CD4-positive, alpha-beta T cell treated with Interleukin-2 at 100 ng/mL for 4 hours (primary cell): ENCODE measurements at regions not wholly inside any gene's neighbourhood (a gene's known extent, or its start where the extent isn't known, plus 50 kb on each side); places are given as distances from the start of the nearest gene placed in this dataset.
"Not testable (repeated sequence)": the region's sequence is repeated elsewhere in the genome, so short reads cannot be mapped to it uniquely, and the experiment has no call there.

Experiments used
- DNase-seq: peaks from one replicate; pipeline ENCODE4 v3.0.0-alpha.2; 2020; ENCODE audit warnings: low spot score

DNA sequence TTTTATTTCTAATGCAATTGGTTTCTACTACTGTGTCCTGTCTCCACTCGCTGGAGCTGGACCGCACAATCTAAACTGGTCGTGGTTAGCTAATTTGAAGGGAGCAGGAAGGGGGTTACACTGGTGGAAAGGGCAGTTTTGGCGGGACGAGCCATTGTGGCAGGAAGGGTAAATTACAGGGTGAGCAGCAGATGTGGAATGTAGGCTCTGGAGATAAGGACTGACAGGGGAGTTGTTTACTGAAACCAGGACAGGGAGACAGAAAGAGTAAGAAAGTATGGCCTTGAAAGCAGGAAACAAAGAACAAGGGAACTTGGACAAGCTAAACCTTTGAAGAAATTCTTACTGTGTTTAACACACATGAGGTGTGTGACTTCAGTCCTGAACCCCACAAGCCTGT lies 147.8 kb downstream of the ATXN7L3B start:
- DNase-seq, result no peak

GRCh38 chr12:74689071-74689655 lies 151.5 kb downstream of the ATXN7L3B start:
- peak; percentile 26 for DNase-seq

- DNase-seq, result no peak
Observed at GRCh38 chr12:74689929-74690328, 152.3 kb downstream of the ATXN7L3B start.

GRCh38 chr12:74719447-74719846 lies 181.8 kb downstream of the ATXN7L3B start:
- DNase-seq, result no peak

GRCh38 chr12:74722709-74723108 lies 185.1 kb downstream of the ATXN7L3B start:
- no peak for DNase-seq

- DNase-seq, result no peak
Observed at GRCh38 chr12:74725154-74725553, 187.5 kb downstream of the ATXN7L3B start.

- DNase-seq, result no peak
Observed at GRCh38 chr12:74728006-74728405, 190.4 kb downstream of the ATXN7L3B start.

- DNase-seq, result no peak
Observed at GRCh38 chr12:74732164-74732784, 194.6 kb downstream of the ATXN7L3B start.

DNA sequence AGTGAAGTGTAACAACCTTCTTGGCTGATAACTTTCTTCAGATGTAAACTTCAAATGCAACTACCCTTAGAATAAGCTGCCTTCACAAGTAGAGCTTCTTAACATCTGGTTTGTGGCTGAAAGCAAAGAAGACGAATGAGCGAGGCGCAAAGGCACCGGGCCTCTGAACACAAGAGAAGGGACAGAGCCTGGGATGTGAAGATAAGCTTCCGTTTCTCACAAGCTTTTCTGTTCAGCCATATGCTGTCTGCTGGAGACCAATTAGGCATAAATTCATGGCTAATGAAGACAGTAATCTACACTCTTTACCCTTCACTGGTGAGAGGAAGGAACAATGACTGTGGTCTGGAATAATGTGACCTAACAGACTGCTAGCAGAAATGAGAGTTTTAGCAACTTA lies 195.2 kb downstream of the ATXN7L3B start:
- DNase-seq, result no peak

- no peak for DNase-seq
Observed at GRCh38 chr12:74741112-74741511, 203.5 kb downstream of the ATXN7L3B start.

- DNase-seq, result no peak
Observed at GRCh38 chr12:74747305-74747704, 209.7 kb downstream of the ATXN7L3B start.

- DNase-seq, result no peak
Observed at GRCh38 chr12:74751441-74751840, 213.8 kb downstream of the ATXN7L3B start.

DNA sequence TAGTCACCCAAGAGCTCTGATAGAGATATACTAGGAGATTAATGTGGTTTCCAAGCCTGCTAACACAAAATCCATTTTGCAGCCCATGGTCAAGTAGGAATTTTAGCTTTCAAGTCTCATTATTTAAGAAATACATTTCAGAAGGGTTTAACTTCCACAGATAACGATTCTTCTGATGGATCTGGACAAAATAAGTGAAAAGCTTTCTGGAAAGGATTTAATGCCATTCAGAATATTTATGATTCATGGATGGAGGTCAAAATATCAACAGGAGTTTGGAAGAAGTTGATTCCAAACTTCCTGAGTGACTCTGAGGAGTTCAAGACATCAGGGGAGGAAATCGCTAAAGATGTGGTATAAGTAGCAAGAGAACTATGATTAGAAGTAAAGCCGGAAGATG lies 214.6 kb downstream of the ATXN7L3B start:
- DNase-seq, result no peak

GRCh38 chr12:74770552-74770951 lies 232.9 kb downstream of the ATXN7L3B start:
- no peak for DNase-seq

GRCh38 chr12:74775276-74775675 lies 237.6 kb downstream of the ATXN7L3B start:
- DNase-seq, result no peak

DNA sequence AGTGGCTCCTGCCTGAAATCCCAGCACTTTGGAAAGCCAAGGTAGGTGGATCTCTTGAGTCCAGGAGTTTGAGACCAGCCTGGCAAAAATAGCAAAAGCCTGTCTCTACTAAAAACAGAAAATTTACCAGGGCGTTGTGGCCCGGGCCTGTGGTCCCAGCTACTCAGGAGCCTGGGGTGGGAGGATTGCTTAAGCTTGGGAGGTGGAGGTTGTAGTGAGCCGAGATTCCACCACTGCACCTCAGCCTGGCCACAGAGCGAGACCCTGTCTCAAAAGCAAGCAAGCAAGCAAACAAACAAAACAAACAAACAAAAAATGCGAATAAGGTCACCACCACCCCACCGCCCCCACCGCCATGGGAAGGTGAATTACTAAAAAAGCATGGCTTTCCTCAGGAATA lies 238.7 kb downstream of the ATXN7L3B start:
- DNase-seq, result no peak

GRCh38 chr12:74780182-74780849 lies 242.7 kb downstream of the ATXN7L3B start:
- no peak for DNase-seq

- not testable (repeated sequence) for DNase-seq
Observed at GRCh38 chr12:74780850-74781241, 243.2 kb downstream of the ATXN7L3B start.

GRCh38 chr12:74781991-74782485 lies 244.4 kb downstream of the ATXN7L3B start:
- no peak for DNase-seq

DNA sequence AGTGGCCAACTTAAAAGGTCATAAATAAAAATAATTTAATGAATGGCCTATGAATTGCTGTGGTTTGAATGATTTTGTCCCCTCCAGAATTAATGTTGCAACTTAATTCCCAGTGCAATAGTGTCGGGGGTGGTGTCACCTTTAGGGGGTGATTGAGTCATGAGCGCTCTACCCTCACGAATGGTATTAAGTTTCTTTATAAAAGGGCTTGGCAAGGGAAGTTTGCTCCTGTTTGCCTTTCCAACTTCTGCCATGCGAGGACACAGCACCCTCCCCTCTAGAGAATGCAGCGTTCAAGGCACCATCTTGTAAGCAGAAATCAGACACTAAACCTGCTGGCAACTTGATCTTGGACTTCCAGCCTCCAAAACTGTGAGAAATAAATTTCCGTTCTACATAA lies 253.3 kb downstream of the ATXN7L3B start:
- no peak for DNase-seq

- no peak for DNase-seq
Observed at GRCh38 chr12:74791365-74791764, 253.7 kb downstream of the ATXN7L3B start.

DNA sequence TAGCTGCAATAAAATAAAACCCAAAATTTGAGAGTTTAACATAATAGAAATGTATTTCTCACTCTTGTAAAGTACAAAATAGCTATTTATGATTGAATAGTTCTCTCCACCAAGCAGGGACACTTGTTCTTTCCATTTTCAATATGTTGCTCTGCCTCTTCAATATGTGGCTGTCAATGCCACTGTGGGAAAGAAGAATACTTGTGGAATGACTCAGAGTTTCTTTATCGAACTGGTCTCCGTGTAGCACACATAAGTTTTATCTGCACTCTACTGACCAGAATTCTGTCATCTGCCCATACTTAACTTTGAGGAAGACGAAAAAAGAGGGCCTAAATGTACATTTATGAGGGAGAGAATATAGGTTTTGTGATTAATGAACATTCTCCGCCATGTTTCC lies 256.9 kb downstream of the ATXN7L3B start:
- DNase-seq, result no peak

DNA sequence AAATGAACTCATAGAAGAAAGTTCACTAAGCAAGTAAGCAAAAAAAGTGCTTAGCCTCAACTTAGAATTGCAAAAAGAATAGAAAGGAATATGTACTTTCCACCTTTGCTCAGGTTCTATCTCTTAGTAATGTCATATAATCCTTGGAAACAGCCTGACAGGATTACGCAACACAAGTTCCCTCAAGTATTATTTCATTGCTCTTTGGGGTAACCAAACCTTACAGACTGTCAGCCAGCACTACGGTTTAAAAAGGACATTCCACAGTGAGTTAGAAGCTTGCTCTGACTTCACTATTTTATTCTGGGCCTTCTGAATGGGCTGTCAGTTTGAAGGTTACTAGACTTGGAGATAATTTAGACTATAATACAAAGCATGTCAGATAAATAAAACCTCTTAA lies 264.0 kb downstream of the ATXN7L3B start:
- DNase-seq, result no peak
